Type B pancreatic cell (in vitro differentiated cells): ENCODE measurements at regions not wholly inside any gene's neighbourhood (a gene's known extent, or its start where the extent isn't known, plus 50 kb on each side); places are given as distances from the start of the nearest gene placed in this dataset.

Source experiments
- DNase-seq: peaks from one replicate; pipeline ENCODE4 v3.0.0; 2021; ENCODE audit warnings: mixed read lengths; ENCODE audit not compliant: unreplicated experiment; ENCODE audit errors: extremely low spot score
- H3K27ac Mint-ChIP-seq: 2 replicates; pipeline ENCODE4 v1.8.0; 2021; ENCODE audit warnings: mild to moderate bottlenecking, mixed read lengths
- H3K27me3 Mint-ChIP-seq: 2 replicates; pipeline ENCODE4 v1.8.0; 2021; ENCODE audit warnings: mixed read lengths
- H3K36me3 Mint-ChIP-seq: 2 replicates; pipeline ENCODE4 v1.8.0; 2021; ENCODE audit warnings: mixed read lengths
- H3K4me1 Mint-ChIP-seq: one replicate; pipeline ENCODE4 v1.8.0; 2021; ENCODE audit warnings: mixed read lengths; ENCODE audit not compliant: unreplicated experiment
- H3K4me3 Mint-ChIP-seq: 2 replicates; pipeline ENCODE4 v1.8.0; 2021; ENCODE audit warnings: mild to moderate bottlenecking, mixed read lengths
- H3K9me3 Mint-ChIP-seq: 2 replicates; pipeline ENCODE4 v1.8.0; 2021; ENCODE audit warnings: mixed read lengths
- TF ChIP-seq, protein P1 (sequence below): fragments of 200-600 bp; sonication (generic); conservative IDR thresholded peaks from 2 replicates; pipeline ENCODE4 v1.5.0; 2021; ENCODE audit warnings: antibody characterized with exemption, mild to moderate bottlenecking

- TF ChIP-seq, protein P1, sequence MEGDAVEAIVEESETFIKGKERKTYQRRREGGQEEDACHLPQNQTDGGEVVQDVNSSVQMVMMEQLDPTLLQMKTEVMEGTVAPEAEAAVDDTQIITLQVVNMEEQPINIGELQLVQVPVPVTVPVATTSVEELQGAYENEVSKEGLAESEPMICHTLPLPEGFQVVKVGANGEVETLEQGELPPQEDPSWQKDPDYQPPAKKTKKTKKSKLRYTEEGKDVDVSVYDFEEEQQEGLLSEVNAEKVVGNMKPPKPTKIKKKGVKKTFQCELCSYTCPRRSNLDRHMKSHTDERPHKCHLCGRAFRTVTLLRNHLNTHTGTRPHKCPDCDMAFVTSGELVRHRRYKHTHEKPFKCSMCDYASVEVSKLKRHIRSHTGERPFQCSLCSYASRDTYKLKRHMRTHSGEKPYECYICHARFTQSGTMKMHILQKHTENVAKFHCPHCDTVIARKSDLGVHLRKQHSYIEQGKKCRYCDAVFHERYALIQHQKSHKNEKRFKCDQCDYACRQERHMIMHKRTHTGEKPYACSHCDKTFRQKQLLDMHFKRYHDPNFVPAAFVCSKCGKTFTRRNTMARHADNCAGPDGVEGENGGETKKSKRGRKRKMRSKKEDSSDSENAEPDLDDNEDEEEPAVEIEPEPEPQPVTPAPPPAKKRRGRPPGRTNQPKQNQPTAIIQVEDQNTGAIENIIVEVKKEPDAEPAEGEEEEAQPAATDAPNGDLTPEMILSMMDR = no peak
- no peaks in the 10 kb centered on the region for H3K27me3 Mint-ChIP-seq
- no peaks in the 10 kb centered on the region for H3K9me3 Mint-ChIP-seq
Observed at GRCh38 chr5:67651180-67651579, 454.6 kb upstream of the CD180 start.

DNA sequence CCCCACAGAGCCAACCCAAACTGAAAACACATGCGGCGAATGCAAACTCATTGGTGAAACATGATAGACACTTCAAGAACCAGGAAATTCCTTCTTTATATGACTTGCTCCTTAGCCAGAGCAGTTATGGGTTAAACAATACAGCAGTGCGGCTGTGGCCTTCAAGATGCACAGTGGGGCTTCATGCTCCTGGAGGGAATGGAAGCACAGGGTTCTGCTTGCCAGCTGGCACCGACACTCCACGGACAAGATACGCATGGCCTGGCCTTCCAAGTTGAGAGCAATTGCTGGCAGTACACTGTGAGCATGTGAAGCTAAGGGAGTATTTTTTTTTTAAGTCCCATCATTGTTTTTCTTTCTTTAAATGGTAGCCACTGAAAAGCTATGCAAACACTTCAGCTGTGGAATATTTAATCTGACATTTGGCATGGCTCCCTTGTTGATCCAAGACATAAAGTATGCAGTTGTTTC, 451.6 kb upstream of the CD180 start:
- no peak for DNase-seq
- Mint-ChIP-seq H3K27ac (no peak overlapping the region), H3K27me3 (no peaks in the 10 kb centered on the region), H3K4me3 (peak overlapping the region; percentile 55), H3K9me3 (peaks cover 5% of the 10 kb centered on the region), H3K36me3 (no peaks in the 10 kb centered on the region), H3K4me1 (peaks cover 15% of the 10 kb centered on the region)
- TF ChIP-seq, protein P1 = no peak

More at GRCh38 chr5:67651180-67651579, 454.6 kb upstream of the CD180 start:
- H3K4me3 Mint-ChIP-seq = no peak overlapping the region
- no peaks in the 10 kb centered on the region for H3K36me3 Mint-ChIP-seq
- H3K27ac Mint-ChIP-seq = no peak overlapping the region
- DNase-seq = no peak
- H3K4me1 Mint-ChIP-seq = peaks cover 15% of the 10 kb centered on the region

DNA sequence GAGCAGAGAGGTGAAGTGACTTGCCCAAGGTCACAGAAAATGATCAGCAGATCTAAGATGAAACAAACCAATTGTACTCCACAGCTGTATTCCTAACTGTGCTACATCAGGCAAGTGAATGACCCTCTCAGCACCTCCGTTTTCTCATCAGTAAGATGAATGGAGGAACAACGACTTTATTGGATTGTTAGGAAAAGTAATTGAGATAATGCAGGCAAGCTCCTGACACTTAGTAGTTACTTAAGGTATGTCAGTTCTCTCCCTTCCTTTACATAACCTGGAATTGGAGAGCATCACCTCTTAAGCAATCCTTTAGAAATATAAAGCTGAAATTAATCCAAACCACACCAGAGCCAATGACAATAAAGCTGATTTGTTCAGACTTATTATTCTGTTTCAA, 451.2 kb upstream of the CD180 start:
- H3K36me3 Mint-ChIP-seq = no peaks in the 10 kb centered on the region
- H3K27me3 Mint-ChIP-seq = no peaks in the 10 kb centered on the region
- H3K4me3 Mint-ChIP-seq = no peak overlapping the region
- no peak overlapping the region for H3K27ac Mint-ChIP-seq
- no peak for DNase-seq
- peaks cover 15% of the 10 kb centered on the region for H3K4me1 Mint-ChIP-seq
- TF ChIP-seq, protein P1 = no peak
- H3K9me3 Mint-ChIP-seq = peaks cover 5% of the 10 kb centered on the region

GRCh38 chr5:67644221-67644920, 447.8 kb upstream of the CD180 start:
- H3K27me3 Mint-ChIP-seq = no peaks in the 10 kb centered on the region
- H3K36me3 Mint-ChIP-seq = no peaks in the 10 kb centered on the region
- DNase-seq = no peak
- no peak overlapping the region for H3K27ac Mint-ChIP-seq
- peaks cover 5% of the 10 kb centered on the region for H3K9me3 Mint-ChIP-seq
- H3K4me3 Mint-ChIP-seq = no peak overlapping the region
- TF ChIP-seq, protein P1 = no peak
- H3K4me1 Mint-ChIP-seq = peaks cover 20% of the 10 kb centered on the region

DNA sequence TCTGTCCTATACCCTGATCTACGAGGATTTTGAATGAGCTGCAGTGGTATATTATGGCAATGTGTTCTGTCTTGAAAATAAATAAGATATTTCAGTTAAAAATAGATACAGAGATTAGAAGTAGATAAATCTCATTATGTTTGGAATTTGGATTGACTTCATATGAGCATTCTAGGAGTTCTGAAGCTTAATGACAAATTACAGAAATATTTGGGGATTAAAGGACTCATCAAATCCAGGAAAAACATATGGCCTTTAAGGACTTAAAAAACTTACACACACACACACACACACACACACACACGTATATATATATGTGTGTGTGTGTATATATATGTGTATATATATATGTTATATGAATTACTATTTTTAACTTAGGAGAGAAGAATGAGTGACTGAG, 446.9 kb upstream of the CD180 start:
- Mint-ChIP-seq H3K27ac (no peak overlapping the region), H3K9me3 (peaks cover 5% of the 10 kb centered on the region), H3K4me1 (peaks cover 22% of the 10 kb centered on the region), H3K36me3 (peaks cover 3% of the 10 kb centered on the region), H3K4me3 (no peak overlapping the region), H3K27me3 (no peaks in the 10 kb centered on the region)
- no peak for DNase-seq
- TF ChIP-seq, protein P1 = no peak
